ENCODE measurements at regions not wholly inside any gene's neighbourhood (a gene's known extent, or its start where the extent isn't known, plus 50 kb on each side); places are given as distances from the start of the nearest gene placed in this dataset.

DNA sequence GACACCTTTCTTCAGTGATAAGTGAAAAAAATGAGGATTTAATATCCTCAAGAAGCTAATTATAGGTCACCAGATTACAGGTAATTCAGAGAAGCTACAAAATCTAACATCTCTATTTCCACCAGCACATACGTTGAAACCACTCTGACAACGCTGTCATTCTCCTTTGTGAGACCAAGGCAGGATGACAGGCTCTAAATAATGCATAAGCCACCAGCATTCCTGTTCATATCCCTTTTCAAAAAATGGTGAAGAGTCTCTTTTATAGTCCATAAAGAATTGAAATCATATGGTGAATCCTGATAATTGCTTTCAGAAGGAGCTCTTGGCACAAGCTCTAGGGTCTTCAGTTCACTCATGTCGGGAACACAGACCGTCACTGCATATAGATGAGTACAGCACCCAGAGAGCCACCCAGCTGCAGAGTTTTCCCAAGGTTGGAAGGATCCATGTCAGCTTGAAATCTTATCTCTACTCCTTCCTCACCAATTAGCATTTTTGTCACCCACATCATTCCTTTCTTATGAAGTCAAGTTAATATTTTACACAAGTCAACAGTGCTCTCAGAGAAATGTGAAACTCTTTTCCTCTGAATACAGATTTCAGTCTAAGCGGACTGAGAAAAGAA is 431.4 kb downstream of the TBC1D4 start:
- DNase-seq (ENCODE audit: low spot score): no peak

DNA sequence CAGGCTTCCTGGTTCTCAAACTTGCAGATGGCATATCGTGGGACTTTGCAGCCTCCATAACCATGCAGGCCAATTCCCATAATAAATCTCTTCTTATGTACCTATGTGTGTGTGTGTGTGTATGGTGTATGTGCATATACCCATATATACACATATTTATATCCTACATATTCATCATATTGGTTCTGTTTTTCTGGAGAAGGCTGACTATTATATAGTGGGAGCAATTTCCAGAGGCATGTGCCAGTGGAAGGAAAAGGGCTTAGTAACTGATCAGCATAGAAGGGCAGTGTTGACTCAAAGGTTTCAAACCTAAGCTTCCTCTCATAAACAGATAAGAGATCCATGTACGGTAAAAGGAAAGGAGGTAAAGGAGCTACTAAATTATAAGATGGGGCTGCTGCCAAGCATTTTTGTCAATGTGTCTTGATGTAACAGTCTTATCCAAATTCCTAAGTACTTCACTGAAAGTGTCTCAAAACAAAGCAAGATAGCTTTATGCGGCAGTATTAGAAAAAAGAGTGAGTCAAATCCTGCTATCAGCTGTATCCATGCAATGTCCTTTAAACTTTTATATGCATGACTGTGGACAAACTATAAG is 432.1 kb downstream of the TBC1D4 start:
- no peak for DNase-seq (ENCODE audit: low spot score)

DNA sequence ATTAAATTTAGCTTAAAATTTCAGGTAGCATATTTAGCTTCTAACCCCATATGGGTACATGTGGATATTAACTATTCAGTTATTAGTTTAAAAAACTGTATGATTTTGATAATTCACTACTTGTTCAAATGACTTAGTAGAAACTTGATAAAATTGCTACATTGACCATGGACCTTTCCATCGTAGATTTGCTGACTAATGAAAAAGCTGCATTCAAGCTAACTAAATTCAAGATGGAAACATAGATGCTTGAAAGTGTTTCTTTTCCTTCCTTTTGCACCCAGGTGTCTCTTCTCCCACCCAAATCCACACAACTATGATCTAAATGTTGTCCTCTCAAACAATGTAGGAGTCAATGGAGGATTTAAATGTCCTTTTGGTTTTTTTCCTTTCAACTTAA is 439.2 kb downstream of the TBC1D4 start:
- DNase-seq (ENCODE audit: low spot score): no peak

DNA sequence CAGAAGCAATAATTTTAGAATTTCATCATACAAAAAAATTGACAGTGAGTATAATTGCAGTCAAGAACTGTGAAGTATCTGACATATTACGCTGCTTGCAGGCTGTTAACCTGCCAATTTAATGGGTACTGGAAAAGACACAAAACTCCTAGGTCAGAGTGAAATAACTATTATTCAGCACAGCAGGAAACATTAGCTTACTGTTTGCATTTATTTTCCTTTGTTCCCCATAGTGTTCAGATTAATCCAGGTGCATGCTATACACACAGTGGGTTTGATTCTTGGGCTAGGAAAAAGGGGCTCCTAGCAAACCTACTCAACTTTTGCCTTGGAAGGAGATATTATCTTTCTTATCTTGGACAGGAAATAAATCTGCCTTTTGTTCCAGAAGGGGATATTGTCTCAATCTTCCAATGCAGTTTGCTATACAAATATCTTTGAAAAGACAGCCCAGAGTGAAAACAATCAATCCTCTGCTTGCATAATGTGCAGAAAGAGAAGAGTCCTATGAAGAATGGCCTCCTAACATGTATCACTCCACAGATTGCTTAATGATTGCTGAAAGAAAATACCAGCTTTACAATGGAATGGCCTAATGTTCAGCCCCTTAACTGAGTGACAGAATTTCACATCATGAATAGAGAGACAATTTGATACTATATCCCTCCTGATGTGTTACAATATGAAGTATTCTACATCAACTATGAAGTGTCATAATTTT is 443.4 kb downstream of the TBC1D4 start:
- no peak for DNase-seq (ENCODE audit: low spot score)

DNA sequence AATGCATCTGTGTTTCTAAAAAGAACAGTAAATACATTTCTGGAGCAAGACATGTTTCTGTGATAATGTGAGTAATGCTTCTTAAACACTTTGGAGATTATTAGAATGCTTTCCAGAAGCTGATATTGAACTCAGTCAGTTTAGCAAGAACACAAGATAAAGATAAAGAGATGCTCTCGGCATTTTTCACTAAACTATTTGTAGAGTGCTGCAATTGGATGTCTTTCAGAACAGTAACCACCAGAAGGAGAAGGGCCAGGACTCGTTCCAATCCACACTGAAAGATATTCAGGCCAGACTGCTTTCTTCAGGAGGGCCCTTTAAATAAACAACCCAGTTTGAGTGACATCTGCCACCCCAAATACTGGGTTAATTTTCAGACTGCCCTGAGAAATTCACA is 456.0 kb downstream of the TBC1D4 start:
- no peak for DNase-seq (ENCODE audit: low spot score)

DNA sequence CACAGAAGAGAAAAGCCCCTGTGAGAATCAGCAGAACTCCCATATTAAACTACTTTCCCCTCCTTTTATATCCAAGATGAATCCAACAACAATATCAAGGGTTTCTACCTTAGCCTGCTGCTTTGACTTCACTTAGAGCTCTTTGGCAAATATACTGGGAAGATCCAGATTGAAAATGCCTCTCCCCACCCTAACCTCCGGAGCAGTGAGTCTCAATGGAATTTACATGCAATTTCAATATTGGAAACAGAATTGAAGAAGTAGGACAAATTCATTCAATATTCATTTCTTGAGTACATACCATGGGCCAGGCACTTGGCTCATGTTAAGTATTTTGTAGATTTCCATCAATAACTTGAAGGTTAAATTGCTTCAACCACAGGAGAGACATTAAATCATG is 457.4 kb downstream of the TBC1D4 start:
- no peak for DNase-seq (ENCODE audit: low spot score)

DNA sequence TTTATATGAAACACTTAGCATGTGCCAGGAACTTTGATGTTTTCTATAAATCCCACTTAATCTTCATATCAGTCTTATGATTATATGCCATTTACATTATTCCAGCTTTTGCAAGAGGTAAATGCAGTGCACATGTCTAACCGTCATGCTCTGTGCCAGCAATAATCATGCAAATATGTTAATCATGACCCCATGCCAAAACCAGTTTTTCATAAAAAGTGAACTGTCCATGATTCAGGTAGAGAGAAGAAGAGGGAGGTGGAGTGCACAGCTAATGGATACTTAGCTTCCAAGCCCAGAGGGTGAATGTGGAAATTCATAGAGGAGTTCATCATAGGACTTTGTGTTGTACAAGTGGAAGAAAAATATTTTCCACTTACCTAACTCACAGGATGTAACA is 458.4 kb downstream of the TBC1D4 start:
- DNase-seq (ENCODE audit: low spot score): no peak

DNA sequence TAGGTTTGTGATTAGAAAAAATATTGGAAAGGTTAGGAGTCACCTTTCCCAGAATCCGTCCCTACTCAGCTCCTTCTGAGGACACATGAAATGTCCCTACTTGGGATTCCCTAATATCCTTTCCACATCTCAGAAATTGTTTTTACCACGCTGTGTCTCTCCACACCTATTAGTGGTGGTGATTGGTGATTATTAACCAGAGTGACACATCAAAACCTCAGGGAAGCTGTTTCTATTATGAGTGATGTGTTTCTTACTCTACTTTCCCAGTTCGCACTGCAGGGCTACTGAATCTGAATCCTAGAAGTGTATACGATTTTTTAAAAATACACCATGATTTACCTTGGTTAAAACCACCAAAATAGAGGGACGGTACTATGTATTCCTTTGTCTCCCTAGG is 460.8 kb downstream of the TBC1D4 start:
- no peak for DNase-seq (ENCODE audit: low spot score)

DNA sequence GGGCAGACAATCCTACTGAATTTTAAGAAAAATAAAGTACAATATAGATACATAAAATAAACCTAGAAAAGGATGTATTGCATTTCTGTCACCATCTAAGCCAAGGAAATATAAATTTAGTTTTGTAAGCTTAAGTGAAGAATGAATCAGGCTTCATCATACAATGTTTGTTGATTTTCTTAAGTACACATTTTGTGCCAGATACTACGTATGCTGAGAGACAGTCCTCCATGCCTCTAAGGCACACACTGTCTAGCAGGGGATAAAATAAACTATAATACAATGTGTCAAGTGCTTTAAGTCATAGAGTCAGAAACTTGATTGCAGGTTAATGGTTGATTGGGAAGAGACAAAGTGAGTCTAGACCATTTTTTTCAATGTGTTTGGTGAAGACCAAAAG is 465.7 kb downstream of the TBC1D4 start:
- no peak for DNase-seq (ENCODE audit: low spot score)

DNA sequence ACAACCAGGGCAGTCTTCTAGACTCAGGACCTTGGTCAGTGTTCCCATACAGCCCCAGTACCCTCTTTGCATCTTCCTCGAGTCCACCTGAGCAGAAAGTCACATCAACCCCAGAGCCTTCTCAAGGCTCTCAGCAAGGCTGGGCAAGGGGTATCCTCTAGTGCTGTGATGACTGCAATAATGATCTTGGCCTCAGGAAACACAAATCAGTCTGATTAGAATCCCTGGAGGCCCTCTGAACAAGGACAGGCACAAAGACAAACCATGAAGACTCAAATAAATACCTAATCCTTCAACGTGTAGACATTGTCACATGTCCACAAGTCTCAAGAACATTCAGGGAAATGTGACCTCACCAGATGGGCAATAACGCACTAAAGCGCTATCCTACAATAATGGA is 468.2 kb downstream of the TBC1D4 start:
- DNase-seq (ENCODE audit: low spot score): no peak

DNA sequence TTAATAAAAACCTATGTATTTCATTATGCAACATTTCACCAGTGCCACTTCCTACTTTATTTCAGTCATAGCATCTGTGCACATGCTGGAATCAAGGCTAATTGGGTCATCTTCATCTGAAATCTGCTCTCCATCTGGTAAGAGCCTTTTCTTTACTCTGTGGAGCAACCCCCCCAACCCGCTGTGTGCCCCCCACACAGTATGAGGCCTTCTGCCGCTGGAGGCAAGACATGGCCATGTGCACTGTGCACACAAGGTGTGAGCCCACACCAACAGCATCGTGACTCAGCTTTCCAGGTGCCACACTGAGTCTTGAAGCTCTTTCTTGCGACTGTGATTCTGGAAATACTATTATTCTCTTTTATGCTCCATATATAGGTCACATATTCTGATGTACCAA is 471.0 kb downstream of the TBC1D4 start:
- no peak for DNase-seq (ENCODE audit: low spot score)

DNA sequence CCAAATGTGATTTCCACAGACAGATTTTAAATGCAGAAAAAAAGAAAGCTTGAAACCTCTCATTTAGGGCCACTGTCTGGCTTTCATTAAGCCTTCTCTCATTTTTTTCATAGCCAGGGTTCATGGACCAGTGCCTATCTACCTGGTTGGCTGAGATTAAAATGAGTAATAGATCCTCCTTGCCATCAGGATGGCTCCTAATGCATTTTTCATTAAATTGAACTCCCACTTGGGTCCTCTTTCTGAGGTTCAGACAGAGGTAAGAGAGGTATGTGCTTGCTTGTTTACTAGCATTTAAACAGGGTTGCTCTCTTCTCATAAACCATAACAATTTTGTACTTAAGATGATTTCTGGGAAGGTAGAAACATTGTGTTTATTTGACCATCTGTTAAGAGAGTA is 473.0 kb downstream of the TBC1D4 start:
- DNase-seq (ENCODE audit: low spot score): no peak

DNA sequence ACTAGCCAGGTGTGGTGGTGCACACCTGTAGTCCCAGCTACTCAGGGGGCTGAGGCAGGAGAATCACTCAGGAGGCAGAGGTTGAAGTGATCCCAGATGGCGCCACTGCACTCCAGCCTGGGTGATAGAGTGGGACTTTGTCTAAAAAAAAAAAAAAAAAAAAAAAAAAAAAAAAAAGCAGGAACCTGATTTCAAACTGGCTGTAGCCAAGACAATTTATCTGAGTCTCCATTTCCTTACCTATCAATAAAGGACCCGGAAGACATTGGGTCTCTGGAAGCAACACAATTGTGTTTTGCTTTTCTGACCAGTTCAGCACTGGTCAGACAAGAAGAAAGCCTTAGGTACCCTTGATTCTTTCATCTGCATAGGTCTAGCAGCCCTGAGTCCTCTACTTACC is 491.0 kb downstream of the TBC1D4 start:
- DNase-seq (ENCODE audit: low spot score): no peak

DNA sequence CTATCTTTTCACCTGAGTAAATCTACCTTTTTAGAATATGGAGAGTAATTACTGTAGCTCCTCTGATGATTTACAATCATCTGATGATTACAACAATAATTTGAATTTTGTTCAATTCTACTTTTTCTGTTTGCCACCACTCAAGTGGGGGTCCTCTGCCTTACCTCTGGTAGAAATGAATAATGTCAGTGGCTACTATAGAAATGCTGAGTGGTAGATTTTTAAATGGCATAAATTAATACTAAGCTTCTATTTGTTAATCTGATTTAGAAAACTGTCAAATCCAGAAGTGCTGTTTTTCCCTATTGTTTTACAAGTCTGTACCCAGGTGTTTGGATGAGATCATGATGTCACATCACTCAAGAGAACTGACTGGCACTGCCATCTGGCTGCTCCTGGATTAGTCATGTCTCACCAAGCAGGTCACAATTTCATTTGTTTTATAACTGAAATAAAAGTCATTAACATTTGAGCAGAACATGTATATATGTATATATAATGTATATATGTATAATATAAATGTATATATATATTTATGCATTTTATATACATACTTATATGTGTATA is 494.8 kb downstream of the TBC1D4 start:
- DNase-seq (ENCODE audit: low spot score): no peak

DNA sequence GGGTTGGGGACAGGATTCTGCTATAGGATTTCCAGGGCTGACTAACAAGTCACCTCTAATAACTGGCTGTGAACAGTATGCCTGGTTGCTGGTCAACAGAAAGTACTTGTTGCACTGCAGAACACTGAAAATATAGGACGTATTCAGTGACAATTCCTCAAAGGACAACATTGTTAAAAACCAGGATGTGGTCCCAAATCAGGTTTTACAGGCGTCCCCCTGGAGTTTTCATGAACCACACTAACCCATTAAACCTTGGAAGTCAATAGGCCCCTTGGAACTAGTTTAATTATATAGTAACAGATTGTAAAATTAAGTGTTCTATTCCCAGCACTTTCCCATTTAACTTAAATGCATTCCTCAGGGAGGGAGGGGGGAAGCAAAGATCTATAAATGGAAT is 495.4 kb downstream of the TBC1D4 start:
- no peak for DNase-seq (ENCODE audit: low spot score)

DNA sequence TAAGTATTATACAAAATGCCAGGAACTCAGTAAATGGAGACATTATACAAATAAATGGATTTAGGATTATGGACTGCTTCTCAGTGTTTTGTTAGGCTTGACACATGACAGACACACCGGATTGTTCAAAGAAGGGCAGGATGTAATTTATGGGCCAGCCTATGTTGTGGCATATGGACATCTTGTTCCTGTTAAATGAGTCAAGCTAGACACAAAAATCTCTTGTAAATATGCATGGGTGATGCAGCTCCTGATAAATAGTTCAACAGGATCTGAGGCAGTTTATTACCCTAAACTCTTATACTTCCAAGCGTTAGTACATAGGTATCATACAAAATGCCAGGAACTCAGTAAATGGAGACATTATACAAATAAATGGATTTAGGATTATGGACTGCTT is 502.3 kb downstream of the TBC1D4 start:
- DNase-seq (ENCODE audit: low spot score): no peak

DNA sequence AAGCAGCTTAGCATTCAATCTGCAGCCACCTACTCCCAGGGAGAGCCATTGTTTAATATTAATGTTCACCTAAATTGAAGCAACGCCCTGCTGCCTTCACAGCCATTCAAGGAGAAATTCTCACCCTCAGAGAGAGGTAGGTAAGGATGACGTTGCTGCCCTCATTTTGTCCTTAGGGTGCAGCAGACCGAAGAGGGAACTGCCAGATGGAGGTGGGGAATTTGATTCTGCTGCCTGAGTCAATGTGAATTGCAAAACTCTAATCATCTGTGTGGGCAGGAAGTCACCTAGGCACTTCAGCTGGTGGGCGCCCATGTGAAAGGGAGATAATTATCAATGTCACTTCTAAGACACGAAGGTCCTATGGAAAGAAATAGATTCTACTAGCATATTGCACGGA is 503.4 kb downstream of the TBC1D4 start:
- no peak for DNase-seq (ENCODE audit: low spot score)

DNA sequence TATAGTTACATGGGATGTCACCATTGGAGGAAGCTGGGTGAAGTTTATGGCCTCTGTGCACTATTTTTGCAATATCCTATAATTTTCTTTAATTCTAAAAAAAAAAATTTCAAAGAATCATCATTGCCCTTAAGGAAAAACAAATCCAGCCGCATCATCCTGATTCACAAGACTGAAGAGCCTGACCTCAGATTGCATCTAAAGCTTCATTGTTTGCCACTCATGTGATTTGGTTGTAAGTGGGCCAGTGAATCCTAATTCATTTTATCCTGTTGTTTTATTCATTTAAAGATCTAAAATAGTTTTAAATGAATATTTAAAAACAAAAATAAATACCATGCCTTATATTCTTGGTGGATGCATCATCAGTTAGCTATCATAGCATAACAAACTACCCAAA is 504.5 kb downstream of the TBC1D4 start:
- DNase-seq (ENCODE audit: low spot score): no peak

DNA sequence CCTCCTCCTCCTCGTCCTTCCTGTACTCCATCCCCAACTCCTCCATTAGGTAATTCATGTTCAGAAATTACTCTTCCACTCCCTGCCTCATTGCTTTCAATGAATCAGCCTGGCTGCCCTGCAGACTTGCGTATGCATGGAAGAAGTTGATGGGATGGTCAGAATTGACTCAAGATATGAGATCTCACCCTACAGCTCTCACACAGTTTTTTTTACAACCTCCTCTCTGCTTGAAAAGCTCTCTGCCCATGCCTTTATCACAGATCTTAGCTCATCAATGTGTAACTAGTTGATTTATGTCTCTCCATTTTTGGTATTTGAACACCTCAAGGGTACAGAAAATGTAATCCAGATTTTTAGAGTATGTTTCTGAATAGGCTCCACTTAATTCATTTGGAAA is 506.9 kb downstream of the TBC1D4 start:
- no peak for DNase-seq (ENCODE audit: low spot score)

DNA sequence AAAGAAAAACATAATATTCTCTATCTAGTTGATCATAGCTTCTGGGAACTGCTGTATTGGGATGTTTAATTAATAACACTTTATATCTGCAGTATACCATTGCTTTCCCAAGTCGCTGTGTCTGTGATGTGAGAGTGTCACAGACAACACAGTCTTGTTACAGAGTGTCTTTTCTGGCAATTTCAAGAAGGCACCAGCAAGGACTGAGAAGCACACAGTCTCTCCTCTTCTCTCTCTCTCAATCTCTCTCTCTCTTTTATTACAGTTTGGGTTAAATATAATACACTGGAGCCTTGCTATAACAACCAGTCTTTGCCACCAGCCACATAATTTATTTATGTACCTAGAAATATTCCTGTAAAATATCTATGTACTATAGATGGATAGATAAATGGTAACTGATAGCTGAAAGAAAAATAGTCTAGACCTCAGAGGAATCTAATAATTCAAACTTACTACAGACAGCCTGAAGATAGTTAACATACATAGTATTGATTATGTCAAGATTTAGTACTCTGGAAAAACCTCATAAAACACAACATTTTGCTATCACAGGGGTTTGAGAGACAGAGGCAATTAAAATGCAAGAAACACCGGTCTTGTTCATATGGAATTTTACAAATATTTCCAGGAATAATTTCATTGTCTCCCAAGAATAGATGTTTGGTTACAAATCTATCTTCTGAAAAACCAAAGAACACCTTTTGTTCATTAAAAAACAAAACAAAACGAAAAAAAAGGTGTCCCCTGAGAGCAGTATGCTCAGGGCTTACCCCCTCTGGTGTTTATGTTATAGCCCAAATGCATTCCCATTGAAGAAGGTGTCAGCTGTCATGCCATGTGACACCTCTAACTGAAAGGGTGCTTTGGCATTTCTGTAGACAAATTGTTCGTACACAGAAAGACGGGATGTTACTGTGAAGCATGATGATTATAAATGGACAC is 507.8 kb downstream of the TBC1D4 start:
- DNase-seq (ENCODE audit: low spot score): no peak

DNA sequence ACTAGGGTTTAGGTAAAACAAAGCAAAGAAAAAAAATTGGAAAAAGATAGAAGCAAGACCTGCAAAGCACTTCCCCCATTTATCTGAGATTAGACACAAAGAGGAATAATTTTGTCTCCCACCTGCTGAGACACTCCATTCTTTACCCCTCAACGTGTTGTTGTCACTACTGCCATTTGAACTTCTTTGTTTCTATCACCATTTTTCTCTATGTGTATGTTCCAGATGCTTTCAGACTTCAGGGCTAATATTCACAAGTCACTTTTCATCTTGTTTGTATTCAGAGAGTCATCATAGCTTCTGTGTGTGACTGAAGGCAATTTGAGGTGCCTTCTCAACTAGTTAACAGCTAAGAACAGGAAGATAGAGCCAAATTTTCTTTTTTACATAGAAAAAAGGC is 512.5 kb downstream of the TBC1D4 start:
- DNase-seq (ENCODE audit: low spot score): no peak

DNA sequence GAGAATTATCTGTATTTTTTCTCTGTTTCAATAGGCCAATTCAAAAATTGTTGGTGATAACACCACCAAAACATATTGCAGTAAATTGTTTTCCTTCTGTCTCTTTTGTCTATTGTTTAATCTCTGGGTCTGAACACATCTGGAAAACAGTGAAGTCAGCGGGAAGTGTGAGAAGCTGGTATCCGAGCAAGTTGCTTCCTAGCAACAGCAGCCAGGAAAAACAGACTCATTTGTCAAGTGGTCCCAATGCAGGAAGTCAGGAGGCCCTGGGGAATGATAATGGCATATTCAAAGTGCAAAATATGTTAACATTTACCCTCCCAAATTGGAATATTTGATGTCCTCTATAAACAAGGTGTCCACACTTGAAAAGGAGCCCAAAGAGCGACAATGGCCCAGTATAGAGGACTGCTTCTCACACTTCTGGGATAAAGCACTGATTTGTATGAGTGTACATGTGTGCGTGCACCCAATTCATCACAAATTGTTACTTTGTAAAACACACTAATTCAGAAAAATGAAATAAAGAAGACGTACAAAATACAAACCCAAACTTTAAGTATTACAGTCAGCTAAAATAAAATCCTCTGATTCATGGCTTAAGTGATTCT is 515.0 kb downstream of the TBC1D4 start:
- DNase-seq (ENCODE audit: low spot score): no peak
